NCI-H1092 treated with DMSO at 0.1 percent for 48 hours (cell line): ENCODE measurements at regions not wholly inside any gene's neighbourhood (a gene's known extent, or its start where the extent isn't known, plus 50 kb on each side); places are given as distances from the start of the nearest gene placed in this dataset.

Source experiments
- DNase-seq: peaks from one replicate; lab custom pipeline; 2025; lab: John Stamatoyannopoulos, UW

- no peak for DNase-seq
Measured at GRCh38 chr13:99642841-99643240, 141.6 kb downstream of the TM9SF2 start.

- DNase-seq = no peak
Measured at GRCh38 chr13:99642006-99642405, 140.7 kb downstream of the TM9SF2 start.

DNA sequence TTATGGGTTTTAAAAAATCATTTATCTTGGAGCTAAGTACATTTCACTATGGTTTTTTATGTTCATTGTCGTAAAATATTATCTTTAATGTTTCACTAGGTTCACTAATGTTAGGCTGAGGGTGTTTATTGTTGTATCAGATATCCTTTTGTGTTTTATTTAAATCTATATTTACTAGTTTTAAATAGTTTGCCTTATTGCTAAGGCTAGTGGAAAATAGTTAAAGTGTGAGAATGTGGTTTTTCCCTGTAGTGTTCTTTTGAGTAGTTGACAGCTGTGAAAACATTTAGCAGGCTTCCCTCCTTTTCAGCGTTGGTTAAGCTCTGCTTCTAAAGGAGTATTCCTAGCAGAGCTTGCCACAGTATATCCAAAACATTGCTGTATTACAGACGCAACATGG lies 139.0 kb downstream of the TM9SF2 start:
- no peak for DNase-seq

DNA sequence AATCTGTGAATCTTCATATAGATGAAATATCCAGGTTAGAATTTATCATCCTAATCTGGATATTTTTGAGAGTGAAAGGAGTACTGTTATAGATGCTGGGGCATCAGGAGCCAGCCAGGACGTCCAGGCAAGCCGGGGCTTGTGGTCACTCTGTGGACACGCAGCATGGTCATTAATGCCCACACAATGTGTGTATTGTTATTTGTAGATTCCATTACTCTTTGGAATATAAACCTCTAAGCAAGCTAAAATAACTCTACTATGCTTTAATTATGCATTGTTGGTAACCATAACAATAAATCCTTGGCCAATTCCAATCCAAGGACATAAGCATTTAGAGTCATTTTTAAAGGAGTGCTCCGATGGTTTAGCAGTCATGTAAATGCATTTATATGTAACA lies 137.9 kb downstream of the TM9SF2 start:
- no peak for DNase-seq

- DNase-seq = no peak
Measured at GRCh38 chr13:99636728-99637353, 135.6 kb downstream of the TM9SF2 start.

DNA sequence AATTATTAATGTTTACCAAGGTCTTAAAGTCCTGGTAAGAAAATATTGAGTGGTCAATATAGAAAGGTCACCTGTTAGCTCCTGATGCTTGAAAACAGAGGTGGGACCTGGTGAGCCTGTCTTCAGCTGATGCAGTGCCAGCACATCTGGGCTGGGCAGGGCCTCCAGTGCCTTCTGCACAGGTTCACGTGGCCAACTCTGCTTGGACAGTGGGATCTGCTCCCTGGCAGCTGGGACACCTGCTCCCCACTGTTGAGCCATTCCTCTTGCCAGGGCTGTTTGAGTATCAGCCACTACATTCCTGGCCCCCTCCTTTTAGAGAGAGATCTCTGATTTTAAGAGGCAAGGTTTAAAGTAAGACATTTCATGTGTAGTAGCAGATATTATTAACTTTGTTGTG lies 135.0 kb downstream of the TM9SF2 start:
- no peak for DNase-seq

DNA sequence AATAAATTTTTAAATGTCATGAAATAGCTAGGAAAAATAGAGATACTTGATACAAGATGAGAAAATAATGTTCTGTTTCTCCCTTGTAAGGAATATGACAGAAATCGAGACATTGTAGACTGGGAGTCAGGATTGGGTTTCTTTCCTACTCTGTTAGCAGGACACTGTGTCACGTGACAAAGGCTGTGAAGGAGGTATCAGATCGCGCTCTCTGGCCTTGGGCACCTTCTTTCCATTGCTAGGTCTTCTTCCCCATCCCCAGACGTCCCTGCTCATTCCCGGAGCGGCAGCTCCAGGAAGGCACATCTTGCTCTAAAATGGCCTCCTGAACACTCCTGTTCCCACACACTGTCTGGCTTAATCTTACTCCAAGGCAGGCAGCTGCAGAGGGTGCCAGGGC lies 133.4 kb downstream of the TM9SF2 start:
- DNase-seq = no peak

- no peak for DNase-seq
Measured at GRCh38 chr13:99630269-99630898, 129.1 kb downstream of the TM9SF2 start.

DNA sequence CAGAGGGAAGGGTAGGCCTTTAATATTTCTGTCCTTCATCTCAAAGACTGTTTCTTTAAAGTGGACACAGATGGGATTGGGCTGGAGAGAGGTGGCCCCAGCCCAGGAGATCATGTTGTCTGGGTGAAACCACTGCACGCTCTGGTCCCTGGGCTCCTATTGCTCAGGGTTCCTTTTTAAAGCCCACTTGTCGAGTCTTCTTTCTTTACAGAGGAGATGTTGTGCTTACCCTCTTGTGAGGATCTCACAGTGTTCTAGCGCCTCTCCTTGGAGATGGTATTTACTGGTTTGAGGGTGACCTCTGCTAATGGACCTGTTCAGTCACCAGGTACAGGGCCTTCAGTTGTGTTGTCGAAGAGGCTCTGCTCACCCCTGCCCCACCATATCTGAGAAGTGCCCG lies 128.4 kb downstream of the TM9SF2 start:
- DNase-seq = no peak

DNA sequence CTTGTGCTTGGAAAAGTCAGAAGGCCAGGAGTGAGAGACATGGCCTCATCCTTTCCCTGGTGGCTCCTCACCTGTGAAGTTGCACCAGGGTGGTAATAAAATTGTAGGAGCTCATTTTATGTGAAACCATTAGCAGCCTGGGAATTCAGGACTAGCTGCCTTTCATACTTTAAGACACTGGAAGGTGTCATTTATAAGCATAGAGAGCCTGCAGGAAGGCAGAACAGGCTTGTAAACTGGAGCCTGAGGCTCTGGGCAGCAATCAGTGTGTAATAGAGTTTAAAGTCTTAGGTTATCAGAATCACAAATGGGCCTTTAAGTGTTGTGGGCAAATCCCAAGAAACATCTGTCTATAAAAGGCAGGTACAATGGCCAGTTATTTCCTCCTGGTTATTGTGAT lies 127.2 kb downstream of the TM9SF2 start:
- DNase-seq = no peak

GRCh38 chr13:99626461-99627082 lies 125.3 kb downstream of the TM9SF2 start:
- DNase-seq = no peak

DNA sequence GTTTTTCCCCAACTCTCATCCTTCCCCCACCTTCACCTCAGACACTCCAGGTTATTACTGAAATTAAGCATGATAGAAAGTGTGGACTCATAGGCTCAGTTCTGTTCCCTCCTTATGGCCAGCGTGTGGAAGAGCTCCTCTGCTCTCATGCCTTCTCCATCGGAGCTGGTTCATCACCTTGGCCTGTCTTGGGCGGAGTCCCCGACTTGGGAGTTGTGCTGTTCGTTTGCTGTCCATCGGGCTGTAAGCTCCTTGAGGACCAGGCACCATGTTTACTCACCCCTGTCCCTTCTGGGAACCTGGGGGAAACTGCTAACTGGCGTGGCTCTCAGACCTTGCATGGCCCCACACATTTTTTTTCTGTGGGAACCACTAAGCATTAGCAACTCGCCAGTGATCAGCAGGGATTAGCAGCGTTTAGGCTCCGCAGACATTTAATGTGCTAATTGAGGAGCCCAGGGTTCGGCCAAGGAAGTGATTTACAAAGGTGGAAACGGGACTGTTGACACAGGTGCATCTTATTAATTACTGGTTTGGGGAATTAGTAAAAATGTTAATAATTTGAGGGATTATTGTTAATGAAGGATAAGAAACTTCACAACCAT lies 123.8 kb downstream of the TM9SF2 start:
- no peak for DNase-seq

- no peak for DNase-seq
Measured at GRCh38 chr13:99620806-99621205, 119.5 kb downstream of the TM9SF2 start.

- DNase-seq = no peak
Measured at GRCh38 chr13:99619207-99619606, 117.9 kb downstream of the TM9SF2 start.

DNA sequence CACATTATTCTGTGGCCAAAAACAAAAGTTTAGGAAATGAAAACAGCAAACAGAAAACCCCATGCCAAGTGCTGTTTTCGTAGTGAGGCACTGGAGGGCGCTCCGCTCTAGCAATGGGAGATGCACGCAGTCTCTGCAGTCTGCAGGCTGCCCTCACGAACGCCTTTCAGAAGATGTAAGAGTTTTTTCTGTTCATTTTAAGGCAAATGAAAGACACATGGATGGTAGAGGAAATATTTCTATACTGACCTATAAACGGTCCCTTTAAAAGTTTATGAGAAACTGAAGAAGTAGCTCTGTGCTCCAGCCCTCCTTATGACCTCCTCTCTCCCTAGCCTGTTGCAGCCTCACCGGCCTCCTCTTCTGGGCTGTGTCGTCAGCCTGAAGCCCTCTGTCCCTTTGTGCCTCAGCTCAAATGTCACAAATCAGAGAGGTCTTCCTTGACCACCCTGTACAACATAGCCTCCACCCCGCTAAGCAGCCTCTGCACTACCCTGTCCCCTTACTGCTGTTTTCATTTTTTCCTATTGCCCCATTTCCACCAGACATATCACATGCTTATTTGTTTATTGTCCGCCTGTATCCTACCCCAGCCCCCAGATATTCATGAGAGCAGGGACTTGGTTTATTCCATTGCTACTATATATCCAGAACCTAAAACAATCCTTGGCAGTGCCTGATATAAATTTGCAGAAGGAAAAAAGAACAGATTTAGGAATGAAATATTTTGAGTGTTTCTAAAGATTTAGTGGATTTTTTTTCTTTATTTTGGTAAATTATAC lies 116.4 kb downstream of the TM9SF2 start:
- DNase-seq = no peak

GRCh38 chr13:99614465-99614885 lies 113.2 kb downstream of the TM9SF2 start:
- no peak for DNase-seq
